ENCODE measurements at regions not wholly inside any gene's neighbourhood (a gene's known extent, or its start where the extent isn't known, plus 50 kb on each side); places are given as distances from the start of the nearest gene placed in this dataset.

GRCh38 chr3:193928354-193929209, 207.4 kb upstream of the HES1 start:
- TF ChIP-seq CTCF (IDR thresholded peaks at IDR 0.05 in 8 of 11, conservative IDR thresholded peaks at IDR 0.05 in 3 of 11) = no peak
- TF ChIP-seq POLR2AphosphoS5 (IDR thresholded peaks at IDR 0.05) = no peak
- TF ChIP-seq POLR2A (IDR thresholded peaks at IDR 0.05) = no peak
